H9 (cell line): ENCODE measurements at regions not wholly inside any gene's neighbourhood (a gene's known extent, or its start where the extent isn't known, plus 50 kb on each side); places are given as distances from the start of the nearest gene placed in this dataset.

Experiments
- DNase-seq: peaks from one replicate; pipeline ENCODE4 v3.0.0-alpha.2; 2017
- H2AFZ ChIP-seq: one replicate; pipeline ENCODE4 v1.6.1; 2013; ENCODE audit warnings: mild to moderate bottlenecking, low read length, control low read depth, moderate library complexity
- H2AK5ac ChIP-seq: 2 replicates; pipeline ENCODE4 v1.6.1; 2013; ENCODE audit warnings: low read length, control low read depth, mixed read lengths; ENCODE audit not compliant: insufficient read length
- H2BK120ac ChIP-seq: one replicate; pipeline ENCODE4 v1.6.1; 2013; ENCODE audit warnings: low read depth, mild to moderate bottlenecking, low read length, control low read depth, inconsistent platforms; ENCODE audit not compliant: poor library complexity, severe bottlenecking
- H2BK12ac ChIP-seq: 2 replicates; pipeline ENCODE4 v1.6.1; 2013; ENCODE audit warnings: low read length, control low read depth, mixed read lengths, low read depth; ENCODE audit not compliant: insufficient read length
- H2BK15ac ChIP-seq: 2 replicates; pipeline ENCODE4 v1.6.1; 2013; ENCODE audit warnings: low read depth, low read length, control low read depth
- H2BK20ac ChIP-seq: one replicate; pipeline ENCODE4 v1.6.1; 2013; ENCODE audit warnings: low read depth, mild to moderate bottlenecking, low read length, control low read depth, inconsistent platforms; ENCODE audit not compliant: poor library complexity, severe bottlenecking
- H2BK5ac ChIP-seq: 2 replicates; pipeline ENCODE4 v1.6.1; 2013; ENCODE audit warnings: low read length, control low read depth, mixed read lengths; ENCODE audit not compliant: insufficient read length
- H3K14ac ChIP-seq: 2 replicates; pipeline ENCODE4 v1.6.1; 2013; ENCODE audit warnings: low read length, control low read depth; ENCODE audit not compliant: insufficient read depth
- H3K18ac ChIP-seq: 2 replicates; pipeline ENCODE4 v1.6.1; 2013; ENCODE audit warnings: low read depth, mild to moderate bottlenecking, mixed read lengths, low read length, control low read depth; ENCODE audit not compliant: insufficient read length
- H3K23ac ChIP-seq: 2 replicates; pipeline ENCODE4 v1.6.1; 2013; ENCODE audit warnings: low read length, control low read depth, mixed read lengths, low read depth; ENCODE audit not compliant: insufficient read length
- H3K23me2 ChIP-seq: 2 replicates; pipeline ENCODE4 v1.6.1; 2013; ENCODE audit warnings: low read depth, mild to moderate bottlenecking, mixed read lengths, low read length, control low read depth; ENCODE audit not compliant: insufficient read length, poor library complexity, severe bottlenecking
- H3K27ac ChIP-seq: 2 replicates; pipeline ENCODE4 v1.5.1; 2013; ENCODE audit warnings: low read length, control low read depth, mixed read lengths, low read depth; ENCODE audit not compliant: insufficient read length
- H3K27me3 ChIP-seq: 2 replicates; pipeline ENCODE4 v1.6.1; 2013; ENCODE audit warnings: low read length, control low read depth, inconsistent platforms; ENCODE audit not compliant: insufficient read depth
- H3K4ac ChIP-seq: 2 replicates; pipeline ENCODE4 v1.6.1; 2013; ENCODE audit warnings: low read depth, mild to moderate bottlenecking, control low read depth, inconsistent platforms, low read length, moderate library complexity
- H3K4me1 ChIP-seq: 2 replicates; pipeline ENCODE4 v1.6.1; 2013; ENCODE audit warnings: low read length, control low read depth, inconsistent platforms; ENCODE audit not compliant: insufficient read depth
- H3K4me2 ChIP-seq: 2 replicates; pipeline ENCODE4 v1.6.1; 2013; ENCODE audit warnings: low read length, control low read depth, mixed read lengths; ENCODE audit not compliant: insufficient read length, insufficient read depth
- H3K56ac ChIP-seq: 2 replicates; pipeline ENCODE4 v1.6.1; 2013; ENCODE audit warnings: low read depth, mild to moderate bottlenecking, mixed read lengths, low read length, control low read depth; ENCODE audit not compliant: insufficient read length
- H3K79me1 ChIP-seq: 2 replicates; pipeline ENCODE4 v1.6.1; 2013; ENCODE audit warnings: low read depth, mild to moderate bottlenecking, moderate library complexity, low read length, control low read depth, inconsistent platforms; ENCODE audit not compliant: insufficient read depth, poor library complexity, severe bottlenecking
- H3K79me2 ChIP-seq: 2 replicates; pipeline ENCODE4 v1.6.1; 2013; ENCODE audit warnings: low read length, control low read depth, inconsistent platforms; ENCODE audit not compliant: insufficient read depth
- H3K9ac ChIP-seq: 2 replicates; pipeline ENCODE4 v1.6.1; 2013; ENCODE audit warnings: low read length, control low read depth, mixed read lengths; ENCODE audit not compliant: insufficient read length; ENCODE audit errors: extremely low read depth
- H3K9me3 ChIP-seq: one replicate; pipeline ENCODE4 v1.6.1; 2013; ENCODE audit warnings: low read depth, low read length, inconsistent platforms; ENCODE audit not compliant: control insufficient read depth
- H3T11ph ChIP-seq: one replicate; pipeline ENCODE4 v1.6.1; 2013; ENCODE audit warnings: mild to moderate bottlenecking, low read length, control low read depth, inconsistent platforms
- H4K20me1 ChIP-seq: one replicate; pipeline ENCODE4 v1.6.1; 2013; ENCODE audit not compliant: control insufficient read depth, insufficient read length, insufficient read depth
- H4K5ac ChIP-seq: 2 replicates; pipeline ENCODE4 v1.6.1; 2013; ENCODE audit warnings: low read depth, mild to moderate bottlenecking, mixed read lengths, low read length, control low read depth; ENCODE audit not compliant: insufficient read length
- H4K8ac ChIP-seq: replicated peaks from 2 replicates; pipeline ENCODE4 v1.6.1; 2013; ENCODE audit warnings: low read length, control low read depth, mixed read lengths, low read depth; ENCODE audit not compliant: insufficient read length
- H4K91ac ChIP-seq: 2 replicates; pipeline ENCODE4 v1.6.1; 2013; ENCODE audit warnings: low read depth, mild to moderate bottlenecking, moderate library complexity, mixed read lengths, low read length, control low read depth; ENCODE audit not compliant: insufficient read length
- H3K27ac Mint-ChIP-seq, 3 experiments: 2 replicates in 2 of 3; 3 replicates in 1 of 3; pipeline ENCODE4 v1.8.0; 2020 to 2021; ENCODE audit warnings: mixed read lengths in 3 of 3, mild to moderate bottlenecking in 1 of 3, moderate library complexity in 1 of 3
- H3K27me3 Mint-ChIP-seq: 2 replicates; pipeline ENCODE4 v1.8.0; 2021; ENCODE audit warnings: low read depth, mild to moderate bottlenecking, moderate library complexity, mixed read lengths
- H3K36me3 Mint-ChIP-seq, 3 experiments: 2 replicates in 2 of 3; 3 replicates in 1 of 3; pipeline ENCODE4 v1.8.0; 2020 to 2021; ENCODE audit warnings: low read depth in 3 of 3, mixed read lengths in 3 of 3; ENCODE audit not compliant: insufficient read depth in 1 of 3
- H3K4me1 Mint-ChIP-seq, 2 experiments: 2 replicates each; pipeline ENCODE4 v1.8.0; 2020; ENCODE audit warnings: mixed read lengths in 2 of 2
- H3K4me3 Mint-ChIP-seq, 2 experiments: 2 replicates in 1 of 2; 3 replicates in 1 of 2; pipeline ENCODE4 v1.8.0; 2020 to 2021; ENCODE audit warnings: mild to moderate bottlenecking in 2 of 2, mixed read lengths in 2 of 2, moderate library complexity in 1 of 2
- H3K9me3 Mint-ChIP-seq, 2 experiments: 2 replicates in 1 of 2; 3 replicates in 1 of 2; pipeline ENCODE4 v1.8.0; 2020; ENCODE audit warnings: mild to moderate bottlenecking in 2 of 2, mixed read lengths in 2 of 2, moderate library complexity in 1 of 2
- WGBS: extraction: QIAGEN DNeasy Blood & Tissue Kit; methylation state at CpG from one replicate; pipeline ENCODE4 v1.1.7; 2013; ENCODE audit warnings: missing lambda C conversion rate, low lambda C conversion rate, mixed read lengths; ENCODE audit not compliant: insufficient read length; ENCODE audit errors: extremely low coverage; 5-methylcytosine and 5-hydroxymethylcytosine counted together
- TF ChIP-seq, protein P1 (sequence below): fragments of 200-600 bp; sonication (generic); conservative IDR thresholded peaks from 3 replicates; pipeline ENCODE4 v1.8.0; 2021; ENCODE audit warnings: antibody characterized with exemption, mild to moderate bottlenecking

DNA sequence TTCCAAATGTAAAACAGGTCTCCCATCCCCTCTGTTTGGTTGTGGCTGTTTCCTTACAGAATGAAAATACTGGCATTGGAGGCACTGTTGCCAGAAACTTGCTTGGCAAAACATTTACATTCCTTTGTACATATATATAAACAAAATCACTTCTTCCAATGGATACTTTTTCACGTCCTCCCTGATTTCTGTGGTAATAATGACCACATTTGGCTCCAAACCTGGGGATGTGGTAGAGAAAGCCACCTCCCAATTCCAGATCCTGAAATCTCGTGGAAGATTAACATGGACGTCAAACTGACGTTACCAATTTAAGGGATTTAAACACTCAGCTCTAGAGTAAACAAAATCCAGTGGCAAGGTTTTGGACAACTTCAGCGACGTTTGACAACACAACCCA, 370.8 kb upstream of the ZFHX3 start:
- Histone ChIP-seq H3K23ac (no peak overlapping the region), H3K56ac (no peak overlapping the region), H2AFZ (no peak overlapping the region), H3K4me1 (no peaks in the 10 kb centered on the region), H2BK5ac (no peak overlapping the region), H3K27me3 (no peaks in the 10 kb centered on the region), H3K14ac (no peak overlapping the region), H2BK12ac (no peak overlapping the region), H2BK15ac (no peak overlapping the region), H4K5ac (no peak overlapping the region), H3T11ph (no peak overlapping the region), H4K91ac (no peak overlapping the region), H2BK120ac (no peak overlapping the region), H4K20me1 (no peaks in the 10 kb centered on the region), H3K27ac (no peak overlapping the region), H3K4ac (no peak overlapping the region), H2BK20ac (no peak overlapping the region), H3K79me1 (no peaks in the 10 kb centered on the region), H3K4me2 (no peak overlapping the region), H3K9me3 (no peaks in the 10 kb centered on the region), H3K18ac (no peak overlapping the region), H4K8ac (no peak overlapping the region), H3K79me2 (no peaks in the 10 kb centered on the region), H2AK5ac (no peak overlapping the region), H3K23me2 (no peaks in the 10 kb centered on the region), H3K9ac (no peak overlapping the region)
- WGBS: no CpG with 5 or more reads among the region's 6 CpGs
- DNase-seq: no peak
- TF ChIP-seq, protein P1, sequence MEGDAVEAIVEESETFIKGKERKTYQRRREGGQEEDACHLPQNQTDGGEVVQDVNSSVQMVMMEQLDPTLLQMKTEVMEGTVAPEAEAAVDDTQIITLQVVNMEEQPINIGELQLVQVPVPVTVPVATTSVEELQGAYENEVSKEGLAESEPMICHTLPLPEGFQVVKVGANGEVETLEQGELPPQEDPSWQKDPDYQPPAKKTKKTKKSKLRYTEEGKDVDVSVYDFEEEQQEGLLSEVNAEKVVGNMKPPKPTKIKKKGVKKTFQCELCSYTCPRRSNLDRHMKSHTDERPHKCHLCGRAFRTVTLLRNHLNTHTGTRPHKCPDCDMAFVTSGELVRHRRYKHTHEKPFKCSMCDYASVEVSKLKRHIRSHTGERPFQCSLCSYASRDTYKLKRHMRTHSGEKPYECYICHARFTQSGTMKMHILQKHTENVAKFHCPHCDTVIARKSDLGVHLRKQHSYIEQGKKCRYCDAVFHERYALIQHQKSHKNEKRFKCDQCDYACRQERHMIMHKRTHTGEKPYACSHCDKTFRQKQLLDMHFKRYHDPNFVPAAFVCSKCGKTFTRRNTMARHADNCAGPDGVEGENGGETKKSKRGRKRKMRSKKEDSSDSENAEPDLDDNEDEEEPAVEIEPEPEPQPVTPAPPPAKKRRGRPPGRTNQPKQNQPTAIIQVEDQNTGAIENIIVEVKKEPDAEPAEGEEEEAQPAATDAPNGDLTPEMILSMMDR: no peak
- Mint-ChIP-seq H3K36me3 (no peaks in the 10 kb centered on the region), H3K4me1 (peaks cover 0 to 9% of the 10 kb centered on the region in 2 experiments; a peak in 2 of 4 replicates), H3K4me3 (no peak overlapping the region), H3K27ac (no peak overlapping the region), H3K9me3 (no peaks in the 10 kb centered on the region), H3K27me3 (peaks cover 2% of the 10 kb centered on the region)
